KG1 (cell line): ENCODE measurements at regions not wholly inside any gene's neighbourhood (a gene's known extent, or its start where the extent isn't known, plus 50 kb on each side); places are given as distances from the start of the nearest gene placed in this dataset.
"Not testable (repeated sequence)": the region's sequence is repeated elsewhere in the genome, so short reads cannot be mapped to it uniquely, and the experiment has no call there.

Source experiments
- DNase-seq: peaks from one replicate; lab custom pipeline; 2025; lab: John Stamatoyannopoulos, UW

GRCh38 chr18:56443166-56443907, 195.1 kb downstream of the TXNL1 start:
- no peak for DNase-seq

GRCh38 chr18:56438480-56438879, 199.9 kb downstream of the TXNL1 start:
- DNase-seq, result not testable (repeated sequence)

- DNase-seq, result no peak
Measured at GRCh38 chr18:56436651-56437050, 201.7 kb downstream of the TXNL1 start.

- no peak for DNase-seq
Measured at GRCh38 chr18:56433919-56434318, 204.5 kb downstream of the TXNL1 start.

- DNase-seq, result no peak
Measured at GRCh38 chr18:56431551-56431950, 206.8 kb downstream of the TXNL1 start.

GRCh38 chr18:56423626-56424025, 214.8 kb downstream of the TXNL1 start:
- no peak for DNase-seq

GRCh38 chr18:56421647-56422046, 216.7 kb downstream of the TXNL1 start:
- no peak for DNase-seq

GRCh38 chr18:56420868-56421267, 217.5 kb downstream of the TXNL1 start:
- not testable (repeated sequence) for DNase-seq

- DNase-seq, result no peak
Measured at GRCh38 chr18:56414357-56414756, 224.0 kb downstream of the TXNL1 start.

- DNase-seq, result no peak
Measured at GRCh38 chr18:56413862-56414261, 224.5 kb downstream of the TXNL1 start.

- DNase-seq, result no peak
Measured at GRCh38 chr18:56412951-56413350, 225.4 kb downstream of the TXNL1 start.

GRCh38 chr18:56409736-56410135, 228.7 kb downstream of the TXNL1 start:
- DNase-seq, result no peak

GRCh38 chr18:56407646-56408180, 230.7 kb downstream of the TXNL1 start:
- DNase-seq, result no peak

GRCh38 chr18:56402872-56403516, 235.4 kb downstream of the TXNL1 start:
- DNase-seq, result no peak

GRCh38 chr18:56393870-56394269, 244.5 kb downstream of the TXNL1 start:
- no peak for DNase-seq

- no peak for DNase-seq
Measured at GRCh38 chr18:56391931-56392590, 246.3 kb downstream of the TXNL1 start.

- no peak for DNase-seq
Measured at GRCh38 chr18:56390626-56391025, 247.8 kb downstream of the TXNL1 start.

GRCh38 chr18:56389190-56389589, 249.2 kb downstream of the TXNL1 start:
- DNase-seq, result no peak

- no peak for DNase-seq
Measured at GRCh38 chr18:56388571-56388970, 249.8 kb downstream of the TXNL1 start.

GRCh38 chr18:56386856-56387255, 251.5 kb downstream of the TXNL1 start:
- DNase-seq, result no peak

GRCh38 chr18:56383349-56383748, 255.0 kb downstream of the TXNL1 start:
- DNase-seq, result no peak

- DNase-seq, result no peak
Measured at GRCh38 chr18:56382541-56382940, 255.9 kb downstream of the TXNL1 start.

GRCh38 chr18:56381196-56381595, 257.2 kb downstream of the TXNL1 start:
- no peak for DNase-seq
